CD4-positive, alpha-beta T cell (primary cell): ENCODE measurements at regions not wholly inside any gene's neighbourhood (a gene's known extent, or its start where the extent isn't known, plus 50 kb on each side); places are given as distances from the start of the nearest gene placed in this dataset.

ENCODE experiments used
- ATAC-seq: fragments of 200-7000 bp; cut with Tn5 transposase; one replicate; pipeline ENCODE4 v1.10.0; 2022; ENCODE audit warnings: mild to moderate bottlenecking; ENCODE audit not compliant: poor library complexity
- CTCF ChIA-PET: fragments of 350-600 bp; sonication (Branson Sonifier 250); formaldehyde crosslinking; loops from one replicate; lab custom pipeline; 2021; ENCODE audit warnings: antibody characterized with exemption, inconsistent platforms; lab: Charles Lee
- POLR2A ChIA-PET: fragments of 350-600 bp; sonication (Branson Sonifier 250); formaldehyde crosslinking; loops from one replicate; lab custom pipeline; 2021; ENCODE audit warnings: antibody characterized with exemption, inconsistent platforms; lab: Charles Lee
- DNase-seq, 14 experiments: peaks; one replicate each; pipeline ENCODE4 v3.0.0-alpha.2; 2013 to 2020; ENCODE audit warnings: mixed read lengths in 2 of 14
- H3K27ac ChIP-seq, 2 donors: one replicate each; pipeline versions ENCODE4 v1.5.1 to v1.7.0; 2013; ENCODE audit warnings: low read length in 2 of 2, low read depth in 1 of 2, mild to moderate bottlenecking in 1 of 2
- H3K27me3 ChIP-seq, 2 experiments: 1 replicate in 1 of 2; 2 replicates in 1 of 2; pipeline versions ENCODE4 v1.6.1 to v1.7.0; 2013; ENCODE audit warnings: low read length in 2 of 2, control low read depth in 1 of 2, mild to moderate bottlenecking in 1 of 2, moderate library complexity in 1 of 2; ENCODE audit not compliant: insufficient read depth in 2 of 2, control insufficient read depth in 1 of 2
- H3K36me3 ChIP-seq: one replicate; pipeline ENCODE4 v1.6.1; 2013; ENCODE audit warnings: low read length, control low read depth; ENCODE audit not compliant: insufficient read depth
- H3K4me1 ChIP-seq: one replicate; pipeline ENCODE4 v1.6.1; 2013; ENCODE audit warnings: low read length, control low read depth; ENCODE audit not compliant: insufficient read depth
- H3K4me3 ChIP-seq: one replicate; pipeline ENCODE4 v1.5.1; 2013; ENCODE audit warnings: mild to moderate bottlenecking, low read length, moderate library complexity
- H3K9me3 ChIP-seq, 2 experiments: 1 replicate in 1 of 2; 2 replicates in 1 of 2; pipeline versions ENCODE4 v1.6.1 to v1.7.0; 2013; ENCODE audit warnings: low read length in 2 of 2, mild to moderate bottlenecking in 2 of 2, control low read depth in 1 of 2, moderate library complexity in 1 of 2; ENCODE audit not compliant: control insufficient read depth in 1 of 2, insufficient read depth in 1 of 2
- H3K27ac Mint-ChIP-seq: one replicate; pipeline ENCODE4 v1.8.0; 2020; ENCODE audit warnings: mixed read lengths
- H3K27me3 Mint-ChIP-seq: one replicate; pipeline ENCODE4 v1.8.0; 2021; ENCODE audit warnings: mixed read lengths
- H3K36me3 Mint-ChIP-seq: one replicate; pipeline ENCODE4 v1.8.0; 2021; ENCODE audit warnings: low read depth, mixed read lengths
- H3K4me1 Mint-ChIP-seq: one replicate; pipeline ENCODE4 v1.8.0; 2021; ENCODE audit warnings: low read depth, mixed read lengths
- H3K4me3 Mint-ChIP-seq: one replicate; pipeline ENCODE4 v1.8.0; 2020; ENCODE audit warnings: mild to moderate bottlenecking, mixed read lengths
- H3K9me3 Mint-ChIP-seq: one replicate; pipeline ENCODE4 v1.8.0; 2020; ENCODE audit warnings: mixed read lengths
- CTCF ChIP-seq: fragments of 200-600 bp; IDR thresholded peaks from one replicate; pipeline ENCODE4 v1.8.0; 2022; ENCODE audit warnings: antibody characterized with exemption, mild to moderate bottlenecking
- intact Hi-C, 2 experiments: fragments of 100-400 bp; cut with DNase I in 1 of 2; cut with micrococcal nuclease in 1 of 2; formaldehyde crosslinking; loops; one replicate each; pipeline versions ENCODE4 v1.15.1 to v1.9.0; 2023 to 2025; cut with DNase I, micrococcal nuclease

GRCh38 chr13:90882551-90882950 is 464.9 kb upstream of the MIR17HG start:
- no peaks in the 10 kb centered on the region for H3K36me3 ChIP-seq
- H3K4me3 ChIP-seq = no peak overlapping the region
- intact Hi-C loops = no loop called here
- H3K9me3 ChIP-seq = peaks cover 3 to 5% of the 10 kb centered on the region in 2 experiments
- H3K27me3 ChIP-seq = no peaks in the 10 kb centered on the region
- H3K4me1 ChIP-seq = no peaks in the 10 kb centered on the region
- no peak for ATAC-seq
- TF ChIP-seq CTCF = no peak
- Mint-ChIP-seq H3K4me1 (no peaks in the 10 kb centered on the region), H3K36me3 (no peaks in the 10 kb centered on the region), H3K27ac (no peak overlapping the region), H3K9me3 (no peaks in the 10 kb centered on the region), H3K4me3 (no peak overlapping the region), H3K27me3 (no peaks in the 10 kb centered on the region)
- no peak overlapping the region for H3K27ac ChIP-seq
- DNase-seq = no peak
- POLR2A ChIA-PET = no interaction called here
- CTCF ChIA-PET = no interaction called here

- no peaks in the 10 kb centered on the region for H3K9me3 Mint-ChIP-seq
- H3K9me3 ChIP-seq = peaks cover 3 to 5% of the 10 kb centered on the region in 2 experiments
- H3K4me3 ChIP-seq = no peak overlapping the region
- no peak overlapping the region for H3K4me3 Mint-ChIP-seq
- DNase-seq = no peak
- ATAC-seq = no peak
- H3K4me1 Mint-ChIP-seq = no peaks in the 10 kb centered on the region
- no peaks in the 10 kb centered on the region for H3K4me1 ChIP-seq
- H3K36me3 Mint-ChIP-seq = no peaks in the 10 kb centered on the region
- CTCF ChIA-PET = no interaction called here
- no peaks in the 10 kb centered on the region for H3K36me3 ChIP-seq
- intact Hi-C loops = no loop called here
- no peak overlapping the region for H3K27ac ChIP-seq
- H3K27me3 ChIP-seq = no peaks in the 10 kb centered on the region
- H3K27ac Mint-ChIP-seq = no peak overlapping the region
- no peaks in the 10 kb centered on the region for H3K27me3 Mint-ChIP-seq
- no peak for TF ChIP-seq CTCF
- POLR2A ChIA-PET = no interaction called here
Measured at GRCh38 chr13:90883592-90883991, 463.9 kb upstream of the MIR17HG start.

- H3K27me3 Mint-ChIP-seq = no peaks in the 10 kb centered on the region
- Histone ChIP-seq H3K27ac (no peak overlapping the region), H3K4me3 (no peak overlapping the region), H3K36me3 (no peaks in the 10 kb centered on the region), H3K9me3 (peaks cover 3 to 5% of the 10 kb centered on the region in 2 experiments), H3K27me3 (no peaks in the 10 kb centered on the region), H3K4me1 (no peaks in the 10 kb centered on the region)
- no peak for TF ChIP-seq CTCF
- ChIA-PET CTCF (no interaction called here), POLR2A (no interaction called here)
- no peaks in the 10 kb centered on the region for H3K4me1 Mint-ChIP-seq
- no peak for DNase-seq
- no peaks in the 10 kb centered on the region for H3K36me3 Mint-ChIP-seq
- no peaks in the 10 kb centered on the region for H3K9me3 Mint-ChIP-seq
- no peak overlapping the region for H3K27ac Mint-ChIP-seq
- intact Hi-C loops = no loop called here
- H3K4me3 Mint-ChIP-seq = no peak overlapping the region
- ATAC-seq = no peak
Measured at GRCh38 chr13:90884066-90884465, 463.4 kb upstream of the MIR17HG start.
